Stimulated activated CD4-positive, alpha-beta T cell treated with anti-CD3 and anti-CD28 coated beads, TNF-alpha, amount 100 ng/mL, for 1 hour (primary cell): ENCODE measurements at regions not wholly inside any gene's neighbourhood (a gene's known extent, or its start where the extent isn't known, plus 50 kb on each side); places are given as distances from the start of the nearest gene placed in this dataset.

Experiments
- DNase-seq, 3 donors: peaks; one replicate each; pipeline ENCODE4 v3.0.0-alpha.2; 2020; ENCODE audit warnings: low read depth in 3 of 3, low spot score in 1 of 3

- DNase-seq, result no peak
These were observed 108.1 kb upstream of the UBL3 start for GRCh38 chr13:29958476-29958875.

GRCh38 chr13:29957320-29957719 is 106.9 kb upstream of the UBL3 start:
- DNase-seq, result no peak

GRCh38 chr13:29956853-29957252 is 106.4 kb upstream of the UBL3 start:
- no peak for DNase-seq

- no peak for DNase-seq
These were observed 104.8 kb upstream of the UBL3 start for GRCh38 chr13:29955137-29955650.

GRCh38 chr13:29954082-29955028 is 103.9 kb upstream of the UBL3 start:
- DNase-seq, result peak in 1 of 3 donors; percentile 17

GRCh38 chr13:29953542-29953941 is 103.1 kb upstream of the UBL3 start:
- DNase-seq, result no peak

- no peak for DNase-seq
These were observed 101.8 kb upstream of the UBL3 start for GRCh38 chr13:29952245-29952644.

- DNase-seq, result no peak
These were observed 98.4 kb upstream of the UBL3 start for GRCh38 chr13:29948791-29949190.

GRCh38 chr13:29948244-29948643 is 97.8 kb upstream of the UBL3 start:
- no peak for DNase-seq

- DNase-seq, result no peak
These were observed 97.4 kb upstream of the UBL3 start for GRCh38 chr13:29947839-29948238.

GRCh38 chr13:29946093-29946492 is 95.7 kb upstream of the UBL3 start:
- no peak for DNase-seq

GRCh38 chr13:29943686-29944085 is 93.3 kb upstream of the UBL3 start:
- no peak for DNase-seq

GRCh38 chr13:29943273-29943672 is 92.9 kb upstream of the UBL3 start:
- DNase-seq, result no peak

- DNase-seq, result no peak
These were observed 90.3 kb upstream of the UBL3 start for GRCh38 chr13:29940715-29941114.

- no peak for DNase-seq
These were observed 88.7 kb upstream of the UBL3 start for GRCh38 chr13:29939158-29939557.

GRCh38 chr13:29937841-29938240 is 87.4 kb upstream of the UBL3 start:
- peak in 1 of 3 donors; percentile 7 for DNase-seq

GRCh38 chr13:29937379-29937778 is 87.0 kb upstream of the UBL3 start:
- DNase-seq, result no peak

GRCh38 chr13:29936956-29937355 is 86.5 kb upstream of the UBL3 start:
- DNase-seq, result no peak

- no peak for DNase-seq
These were observed 85.8 kb upstream of the UBL3 start for GRCh38 chr13:29936051-29936813.

GRCh38 chr13:29935309-29935981 is 85.0 kb upstream of the UBL3 start:
- peak; percentile 25 to 33 (median 26) for DNase-seq

GRCh38 chr13:29934531-29935308 is 84.3 kb upstream of the UBL3 start:
- DNase-seq, result no peak
